ENCODE measurements at regions not wholly inside any gene's neighbourhood (a gene's known extent, or its start where the extent isn't known, plus 50 kb on each side); places are given as distances from the start of the nearest gene placed in this dataset.
A peak's percentile ranks its signal among the peaks of the same experiment; 100 is the strongest.
"Not testable (repeated sequence)": the region's sequence is repeated elsewhere in the genome, so short reads cannot be mapped to it uniquely, and the experiment has no call there.

- DNase-seq, result peak in 4 of 5 experiments; percentile 13 to 52 (median 21)
Observed at GRCh38 chr9:78121488-78121887, 89.9 kb upstream of the GNAQ start.

DNA sequence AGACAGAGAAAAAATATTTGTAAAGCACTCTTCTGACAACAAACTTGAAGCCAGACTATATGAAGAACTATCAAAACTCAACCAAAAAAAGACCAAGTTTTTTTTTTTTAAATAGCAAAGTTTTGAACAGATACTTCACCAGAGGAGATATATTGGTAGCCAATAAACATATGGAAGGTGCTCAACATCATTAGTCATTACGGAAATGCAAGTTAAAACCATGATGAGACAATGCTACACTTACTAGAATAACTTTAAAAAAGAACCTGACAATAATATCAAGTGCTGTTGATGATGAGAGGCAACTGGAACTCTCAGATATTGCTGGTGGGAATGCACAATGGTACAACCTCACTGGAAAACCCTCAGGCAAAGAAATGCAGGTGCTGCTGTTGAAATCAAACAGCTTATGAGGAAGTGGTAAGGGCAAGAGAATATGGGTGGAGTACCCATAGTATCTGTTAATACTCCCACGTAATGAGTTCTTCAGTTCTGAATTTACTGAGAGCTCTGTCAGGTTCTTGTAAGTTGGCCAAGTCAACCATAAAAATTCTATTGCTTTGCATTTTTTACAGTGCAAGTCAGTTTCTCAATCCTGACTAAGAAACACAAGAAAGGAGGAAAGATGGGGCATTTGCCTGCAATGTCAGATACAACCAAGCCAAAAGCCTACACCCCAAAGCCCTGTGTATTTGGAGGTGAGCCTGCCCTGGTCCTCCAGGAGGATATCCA lies 87.3 kb upstream of the GNAQ start:
- DNase-seq, result peak in 1 of 5 experiments; percentile 84

GRCh38 chr9:78115073-78115472 lies 83.5 kb upstream of the GNAQ start:
- peak in 1 of 5 experiments; percentile 31 for DNase-seq

- DNase-seq, result no peak
Observed at GRCh38 chr9:78114581-78114980, 83.0 kb upstream of the GNAQ start.

- peak in 1 of 5 experiments; percentile 58 for DNase-seq
Observed at GRCh38 chr9:78112406-78112805, 80.8 kb upstream of the GNAQ start.

DNA sequence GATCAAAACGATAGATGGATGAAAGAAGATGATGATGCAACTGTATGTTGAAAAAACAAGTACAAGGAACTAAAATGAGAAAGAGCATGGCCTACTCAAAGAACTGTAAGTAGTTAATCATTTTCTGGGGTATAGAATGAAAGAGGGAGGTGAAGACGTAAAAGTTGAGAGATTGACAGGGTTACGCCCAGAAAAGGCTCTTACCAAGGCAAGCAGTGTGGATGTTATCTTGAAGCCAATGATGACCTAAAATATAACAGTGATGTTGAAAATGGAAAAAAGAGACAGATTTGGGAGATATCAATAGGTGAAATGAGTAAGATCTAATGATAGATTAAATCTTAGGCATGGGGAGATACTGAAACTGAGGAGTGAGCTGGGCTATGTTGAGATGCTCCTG lies 80.4 kb upstream of the GNAQ start:
- peak in 1 of 5 experiments; percentile 56 for DNase-seq

DNA sequence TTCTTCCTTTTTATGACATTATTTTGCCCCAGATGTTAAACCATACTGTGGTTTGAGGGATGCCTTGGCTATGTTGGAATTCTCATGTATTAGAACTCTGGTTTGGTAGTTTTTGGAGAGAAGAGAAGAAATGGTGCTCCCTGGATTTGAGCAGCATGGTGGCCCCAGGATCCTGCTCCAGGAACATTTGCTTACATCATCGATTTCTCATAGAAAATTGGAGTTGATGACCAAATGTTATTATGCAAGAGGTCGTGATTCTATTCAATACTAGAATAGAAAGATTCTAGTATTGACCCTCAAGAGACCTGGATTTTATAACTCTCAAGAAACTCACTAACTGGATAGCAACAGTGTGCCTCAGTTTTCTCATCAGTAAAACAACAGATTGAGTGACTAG lies 77.5 kb upstream of the GNAQ start:
- DNase-seq, result no peak

DNA sequence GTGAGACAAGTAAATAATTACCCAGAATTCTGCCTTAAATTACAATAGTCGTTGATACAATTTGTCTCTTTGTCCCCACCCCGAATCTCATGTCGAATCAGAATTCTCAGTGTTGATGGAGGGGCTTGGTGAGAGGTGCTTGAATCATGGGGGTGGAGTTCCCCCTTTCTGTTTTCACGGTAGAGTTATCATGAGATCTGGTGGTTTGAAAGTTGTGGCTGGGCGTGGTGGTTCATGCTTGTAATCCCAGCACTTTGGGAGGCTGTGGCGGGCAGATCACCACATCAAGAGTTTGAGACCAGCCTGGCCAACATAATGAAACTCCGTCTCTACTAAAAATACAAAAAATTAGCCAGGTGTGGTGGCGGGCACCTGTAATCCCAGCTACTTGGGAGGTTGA lies 75.0 kb upstream of the GNAQ start:
- DNase-seq, result peak in 1 of 5 experiments; percentile 70

DNA sequence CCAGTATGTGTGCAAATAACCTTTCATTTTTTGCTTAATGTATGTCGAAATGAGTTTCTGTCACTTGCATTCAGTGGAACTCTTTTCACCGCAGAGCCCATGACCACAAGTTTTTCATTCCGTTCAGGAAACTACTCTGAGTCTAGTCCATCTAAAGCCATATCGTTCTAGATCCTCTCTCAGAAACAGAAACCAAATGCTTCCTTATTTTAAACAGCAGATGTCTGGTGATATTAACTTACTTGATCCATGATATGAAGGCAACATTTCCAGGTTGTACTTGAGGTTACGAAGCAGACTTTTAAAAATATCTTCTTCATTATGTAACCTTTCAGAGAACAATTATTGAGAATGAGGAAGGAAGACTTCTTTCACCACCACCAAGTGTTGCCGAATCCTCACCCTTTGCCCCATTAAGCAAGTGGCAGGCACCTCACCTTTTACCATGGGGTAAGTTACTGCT lies 72.4 kb upstream of the GNAQ start:
- peak in 1 of 5 experiments; percentile 87 for DNase-seq

DNA sequence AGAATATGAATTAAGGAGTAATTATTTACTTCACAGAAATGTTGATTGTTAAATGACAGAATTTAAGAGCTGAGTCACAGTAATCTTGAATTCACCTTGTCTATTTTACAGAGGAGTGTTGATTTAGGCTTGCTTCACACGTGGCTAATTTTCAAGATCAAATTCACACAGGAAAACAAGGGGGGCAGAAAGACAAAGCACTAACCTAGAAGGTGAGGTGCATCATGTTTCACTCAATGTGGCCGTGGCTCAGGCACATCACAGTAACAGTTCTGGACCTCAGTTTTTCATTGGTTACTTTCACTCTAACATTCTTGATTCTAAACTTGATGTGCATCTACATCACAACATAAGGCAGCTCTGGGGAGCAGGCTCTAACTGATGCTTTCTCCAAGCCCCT lies 69.6 kb upstream of the GNAQ start:
- DNase-seq, result no peak

- DNase-seq, result no peak
Observed at GRCh38 chr9:78097541-78097940, 65.9 kb upstream of the GNAQ start.

DNA sequence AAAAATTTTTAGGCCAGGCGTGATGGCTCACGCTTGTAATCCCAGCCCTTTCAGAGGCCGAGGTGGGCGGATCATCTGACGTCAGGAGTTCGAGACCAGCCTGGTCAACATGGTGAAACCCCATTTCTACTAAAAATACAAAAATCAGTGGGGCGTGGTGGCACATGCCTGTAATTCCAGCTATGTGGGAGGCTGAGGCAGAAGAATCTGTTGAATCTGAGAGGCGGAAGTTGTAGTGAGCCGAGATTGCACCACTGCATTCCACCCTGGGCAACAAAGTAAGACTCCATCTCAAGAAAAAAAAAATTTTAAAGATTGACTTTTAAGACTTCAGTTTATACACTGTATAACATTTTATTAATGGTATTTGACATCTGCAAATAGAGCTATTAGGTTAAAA lies 60.1 kb upstream of the GNAQ start:
- DNase-seq, result no peak

- no peak for DNase-seq
Observed at GRCh38 chr9:78089111-78089510, 57.5 kb upstream of the GNAQ start.

DNA sequence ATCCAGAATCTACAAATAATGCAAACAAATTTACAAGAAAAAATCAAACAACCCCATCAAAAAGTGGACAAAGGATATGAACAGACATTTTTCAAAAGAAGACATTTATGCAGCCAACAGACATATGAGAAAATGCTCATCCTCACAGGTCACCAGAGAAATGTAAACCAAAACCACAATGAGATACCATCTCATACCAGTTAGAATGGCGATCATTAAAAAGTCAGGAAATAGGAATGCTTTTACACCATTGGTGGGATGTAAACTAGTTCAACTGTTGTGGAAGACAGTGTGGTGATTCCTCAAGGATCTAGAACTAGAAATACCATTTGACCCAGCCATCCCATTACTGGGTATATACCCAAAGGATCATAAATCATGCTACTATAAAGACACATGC lies 56.6 kb upstream of the GNAQ start:
- DNase-seq, result not testable (repeated sequence)

Measured in T-helper 2 cell (primary cell).